Heart left ventricle (tissue), 13 donors: ENCODE measurements at regions not wholly inside any gene's neighbourhood (a gene's known extent, or its start where the extent isn't known, plus 50 kb on each side); places are given as distances from the start of the nearest gene placed in this dataset.

Source experiments
- CTCF ChIP-seq, 12 donors: fragments of 200-600 bp; sonication (generic) in 4 of 12; IDR thresholded peaks; one replicate each; pipeline versions ENCODE4 v1.5.0 to v1.8.0; 2018 to 2022; ENCODE audit warnings: antibody characterized with exemption in 12 of 12, mild to moderate bottlenecking in 5 of 12
- POLR2A ChIP-seq, 2 donors: fragments of 450-650 bp; IDR thresholded peaks; one replicate each; pipeline ENCODE4 v1.6.1; 2017; ENCODE audit warnings: antibody characterized with exemption in 2 of 2, mild to moderate bottlenecking in 2 of 2, moderate library complexity in 2 of 2
- donor health status: ischemic (EF 13 %, LVEDD 7.1; RV severe dilation, severe dysfunction).
- donor health status: DM: no; HTN: yes; CAD: no.
- donor health status: DM: no; HTN: no; CAD: no.
- donor health status: ischemic (EF 25% LVEDD 6.9; RV normal size, moderate dysfunction).
- donor health status: ischemic (EF 25% LVEDD 5.7; RV mildly dilated, moderate dysfunction).
- donor health status: ischemic (EF 35%, LVEDD 5.7; RV mildly dilated, moderate dysfunction).
- donor health status: nonischemic (EF 11% LVEDD 7.7; RV severe dilation, severe dysfunction).
- donor health status: DM: yes; HTN: yes; CAD: no.
- donor health status: PGD.
- donor health status: ischemic (EF 29% LVEDD 5.4; RV normal size, mild dysfunction).
- donor health status: nonischemic (EF 23%, LVEDD 6.1; RV moderate dilation, normal function).

- TF ChIP-seq POLR2A (IDR thresholded peaks at IDR 0.05), result no peak
- no peak for TF ChIP-seq CTCF (IDR thresholded peaks at IDR 0.05)
These were observed 475.6 kb upstream of the KLF6 start for GRCh38 chr10:4260483-4261124.
